ENCODE measurements at regions not wholly inside any gene's neighbourhood (a gene's known extent, or its start where the extent isn't known, plus 50 kb on each side); places are given as distances from the start of the nearest gene placed in this dataset.

- no peak for TF ChIP-seq POLR2AphosphoS5 (IDR thresholded peaks at IDR 0.05)
- TF ChIP-seq POLR2A (IDR thresholded peaks at IDR 0.05) = no peak
- TF ChIP-seq CTCF (IDR thresholded peaks at IDR 0.05) = no peak
- TF ChIP-seq EP300 (IDR thresholded peaks at IDR 0.05) = no peak
Observed at GRCh38 chr7:101681170-101682007, 52.3 kb upstream of the MYL10 start.
